Hematopoietic multipotent progenitor cell treated with erythropoietin and hydrocortisone succinate and interleukin-3 and kit ligand, for 8 days (in vitro differentiated cells): ENCODE measurements at regions not wholly inside any gene's neighbourhood (a gene's known extent, or its start where the extent isn't known, plus 50 kb on each side); places are given as distances from the start of the nearest gene placed in this dataset.
"Not testable (repeated sequence)": the region's sequence is repeated elsewhere in the genome, so short reads cannot be mapped to it uniquely, and the experiment has no call there.

Source experiments
- DNase-seq: peaks from one replicate; pipeline ENCODE4 v3.0.0-alpha.2; 2015

DNA sequence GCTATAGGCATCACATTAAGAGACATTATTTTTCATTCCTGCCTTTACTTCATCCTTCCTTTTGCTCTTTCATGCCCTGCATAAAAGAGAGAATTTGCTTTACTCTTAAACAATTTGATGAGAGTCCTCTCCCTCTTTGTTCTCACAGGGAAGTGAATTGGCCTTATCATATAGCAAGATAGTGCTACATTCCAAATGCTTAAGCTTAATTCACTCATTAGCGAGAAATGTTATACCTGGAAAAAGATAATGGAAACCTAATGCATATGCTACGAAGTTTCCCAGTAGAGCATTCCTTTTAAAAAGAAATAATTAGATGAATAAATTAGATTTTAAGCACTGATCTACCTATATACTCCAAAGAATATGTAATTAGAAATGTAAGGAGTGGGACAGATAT lies 798.8 kb downstream of the C12orf50 start:
- no peak for DNase-seq

DNA sequence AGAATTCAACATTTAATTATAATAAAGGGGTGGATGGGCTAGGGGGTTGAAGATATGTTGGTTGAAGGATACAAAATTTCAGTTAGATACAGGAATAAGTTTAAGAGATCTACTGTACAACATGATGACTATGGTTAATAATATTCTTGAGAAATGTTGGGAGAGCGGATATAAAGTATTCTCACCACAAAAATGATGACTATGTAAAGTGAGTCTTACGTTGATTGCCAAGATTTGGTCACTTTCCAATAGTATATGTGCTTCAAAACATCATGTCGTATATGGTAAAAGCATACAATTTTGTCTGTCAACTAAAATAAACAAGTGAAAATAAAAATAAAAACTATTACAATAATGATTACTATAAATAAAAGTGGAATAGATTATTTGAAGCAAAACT lies 802.0 kb downstream of the C12orf50 start:
- no peak for DNase-seq

DNA sequence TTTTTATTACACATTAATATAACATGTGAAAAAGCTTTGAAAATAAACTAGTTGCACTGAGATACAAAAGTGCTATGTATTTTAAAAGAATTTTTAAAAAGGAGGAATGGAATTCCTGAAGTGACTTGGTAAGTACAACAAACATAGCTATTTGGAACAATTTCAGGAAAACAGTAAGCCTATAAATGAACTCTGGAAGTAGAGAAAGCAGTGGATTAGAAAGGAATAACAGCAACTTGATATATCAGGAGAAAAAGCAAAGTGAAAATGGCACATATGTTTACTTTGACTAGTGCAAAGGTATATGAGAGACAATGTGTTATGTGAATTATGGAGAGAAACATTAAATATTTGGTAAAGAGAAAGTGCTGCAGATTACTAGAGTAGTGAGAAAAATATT lies 811.7 kb downstream of the C12orf50 start:
- DNase-seq, result no peak

DNA sequence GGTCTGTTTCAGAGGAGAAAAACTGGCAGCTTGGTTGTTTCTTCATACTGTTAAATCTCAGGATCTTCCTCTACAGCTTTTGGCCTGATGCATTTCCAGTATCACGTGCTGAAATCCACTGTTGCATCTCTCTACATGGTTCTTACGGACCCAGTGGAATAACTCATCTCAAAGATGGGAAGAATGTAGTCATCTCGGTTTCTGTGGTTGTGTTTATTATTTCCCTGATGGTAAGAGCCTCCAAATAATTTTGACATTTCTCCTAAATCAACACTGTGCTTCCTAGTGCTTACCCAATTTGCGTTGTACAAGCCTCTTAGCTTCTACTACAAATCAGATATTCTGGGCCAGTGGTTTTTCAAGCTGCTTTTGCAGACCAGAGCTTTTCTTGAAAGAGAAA lies 812.8 kb downstream of the C12orf50 start:
- DNase-seq, result no peak

DNA sequence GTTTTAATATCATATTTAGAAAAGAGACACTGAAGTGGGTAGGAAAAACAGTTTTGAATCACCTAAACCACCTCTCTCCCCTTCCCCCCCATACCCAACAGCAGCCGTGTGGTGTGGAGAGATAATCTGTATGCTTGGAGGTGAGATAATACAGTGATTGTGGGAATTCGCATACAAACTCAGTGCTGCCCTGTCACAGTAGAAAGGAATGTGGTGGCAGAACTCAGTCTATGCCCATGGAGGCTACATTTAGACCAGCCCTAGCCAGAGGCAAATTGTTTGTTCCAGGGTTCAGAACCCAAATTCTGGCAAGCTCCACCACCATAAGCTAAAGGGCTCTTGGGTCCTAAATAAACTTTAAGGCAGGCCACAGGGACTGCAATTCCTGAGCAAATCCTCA lies 827.0 kb downstream of the C12orf50 start:
- no peak for DNase-seq

DNA sequence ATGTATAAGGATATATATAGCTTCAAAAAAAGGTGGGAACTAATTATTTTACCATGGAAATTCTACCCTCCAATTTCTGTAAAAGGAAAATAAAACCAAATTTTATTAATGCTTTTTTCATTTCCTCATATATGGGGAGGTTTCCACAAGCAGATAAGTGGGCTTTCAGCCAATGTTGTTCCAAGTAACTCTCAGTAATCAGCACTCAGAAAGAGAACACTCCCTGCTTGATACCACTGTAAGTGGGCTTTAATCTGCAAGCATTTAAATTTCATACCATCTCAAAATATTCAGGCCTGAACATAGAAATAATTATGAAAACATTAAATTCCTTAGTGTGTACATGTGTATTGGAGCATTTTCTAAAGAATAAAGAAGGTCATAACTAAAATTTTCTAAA lies 827.6 kb downstream of the C12orf50 start:
- DNase-seq, result no peak

DNA sequence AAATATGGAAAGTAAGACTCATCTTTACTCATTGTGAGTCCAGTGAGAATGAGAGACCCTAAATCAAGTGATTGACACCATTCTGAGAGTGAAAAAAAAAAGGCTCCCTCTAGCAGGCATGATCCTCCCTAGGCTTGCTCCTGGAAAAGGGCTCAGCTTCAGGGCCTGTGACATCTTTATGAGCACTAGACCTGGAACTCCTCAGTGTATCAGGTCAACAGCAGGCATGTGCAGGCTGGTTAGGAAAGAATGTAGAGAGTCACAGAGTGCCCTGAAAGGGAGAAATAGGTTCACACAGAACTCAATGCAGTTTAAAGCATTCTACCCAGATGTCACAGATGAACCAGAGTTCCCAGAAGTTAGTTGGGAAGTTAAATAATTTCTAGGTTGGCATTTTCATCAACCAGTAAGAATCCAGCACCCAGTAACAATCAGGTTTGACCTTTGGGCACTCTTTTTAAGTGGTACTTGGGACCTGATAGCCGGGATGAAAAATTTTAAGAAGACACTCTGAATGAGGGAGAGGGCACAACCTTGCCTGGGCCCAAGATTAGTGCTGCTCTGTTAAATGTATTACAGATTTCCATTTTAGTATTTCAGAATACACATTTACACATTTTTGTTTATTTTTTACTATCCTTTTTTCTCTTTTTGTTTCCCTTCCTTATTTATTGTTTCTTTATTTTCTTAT lies 828.8 kb downstream of the C12orf50 start:
- no peak for DNase-seq

DNA sequence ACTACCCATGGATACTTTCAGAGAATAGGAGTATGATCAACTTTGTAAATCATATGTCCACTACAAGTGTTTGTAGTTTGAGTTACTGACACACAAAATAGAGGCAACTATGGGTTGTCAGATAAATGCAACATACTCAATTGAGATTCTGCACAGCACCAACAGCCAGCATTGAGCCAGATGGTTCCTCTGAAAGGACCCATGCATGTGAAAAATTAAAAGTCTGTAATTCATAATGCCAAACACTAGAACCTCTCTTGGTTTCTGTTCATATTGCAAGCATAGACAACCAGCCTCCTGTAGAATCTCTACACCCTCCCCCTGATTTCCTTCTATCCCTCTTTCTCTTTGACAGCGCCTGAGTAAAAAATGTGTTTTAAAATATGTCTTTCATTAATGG lies 831.0 kb downstream of the C12orf50 start:
- DNase-seq, result no peak

DNA sequence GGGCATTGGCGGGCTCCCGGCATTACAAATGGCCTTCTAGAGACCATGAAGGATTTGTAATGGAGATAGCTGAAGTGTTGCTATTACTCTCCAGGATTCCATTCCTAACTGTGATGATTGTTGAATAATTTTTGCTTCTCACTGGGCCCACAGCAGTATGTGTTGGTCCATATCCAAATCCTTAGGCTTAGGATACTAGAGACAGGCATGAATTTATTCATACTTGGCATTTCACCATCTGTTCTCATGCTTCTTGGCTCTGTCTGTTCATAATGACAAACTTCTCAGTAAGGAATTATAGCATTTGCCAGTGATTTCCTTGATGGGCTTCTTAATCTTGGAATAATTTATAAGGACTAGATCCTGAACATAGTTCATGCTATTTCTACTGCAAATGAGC lies 832.9 kb downstream of the C12orf50 start:
- no peak for DNase-seq

DNA sequence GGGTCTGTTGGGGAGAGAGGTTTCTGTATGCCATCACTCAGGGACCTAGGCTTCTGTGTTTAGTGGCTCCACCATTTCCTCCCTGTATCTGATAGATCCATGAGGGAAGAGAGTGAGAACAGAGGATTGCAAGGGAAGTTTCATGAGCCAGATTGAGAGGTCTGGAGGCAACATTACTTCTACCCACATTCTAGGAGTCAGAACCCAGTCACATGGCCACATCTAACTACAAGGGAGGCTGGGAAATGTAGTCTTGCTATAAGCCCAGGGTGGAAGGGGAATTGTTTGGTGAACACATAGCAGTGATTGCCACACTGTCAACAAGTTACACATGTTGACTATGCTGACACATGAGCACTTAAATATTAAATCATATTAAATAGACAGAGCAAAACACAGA lies 834.8 kb downstream of the C12orf50 start:
- not testable (repeated sequence) for DNase-seq

DNA sequence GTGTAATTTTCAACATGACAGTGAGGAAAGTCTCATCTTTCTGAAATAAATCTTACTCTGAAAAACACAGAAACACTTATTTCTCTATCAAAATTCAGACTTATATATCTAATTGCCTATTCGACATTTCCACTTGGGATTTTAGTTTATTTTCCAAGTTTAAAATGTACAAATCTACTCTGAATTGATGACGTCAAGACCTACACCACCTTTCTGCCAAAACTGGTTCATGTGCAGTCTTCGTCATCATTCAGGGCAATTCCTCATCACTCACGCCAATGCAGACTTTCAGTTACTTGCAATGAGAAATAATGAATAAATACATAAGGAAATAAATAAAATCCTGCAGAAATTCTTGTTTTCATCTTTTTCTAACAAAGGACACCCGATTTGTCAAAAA lies 843.8 kb downstream of the C12orf50 start:
- DNase-seq, result no peak

DNA sequence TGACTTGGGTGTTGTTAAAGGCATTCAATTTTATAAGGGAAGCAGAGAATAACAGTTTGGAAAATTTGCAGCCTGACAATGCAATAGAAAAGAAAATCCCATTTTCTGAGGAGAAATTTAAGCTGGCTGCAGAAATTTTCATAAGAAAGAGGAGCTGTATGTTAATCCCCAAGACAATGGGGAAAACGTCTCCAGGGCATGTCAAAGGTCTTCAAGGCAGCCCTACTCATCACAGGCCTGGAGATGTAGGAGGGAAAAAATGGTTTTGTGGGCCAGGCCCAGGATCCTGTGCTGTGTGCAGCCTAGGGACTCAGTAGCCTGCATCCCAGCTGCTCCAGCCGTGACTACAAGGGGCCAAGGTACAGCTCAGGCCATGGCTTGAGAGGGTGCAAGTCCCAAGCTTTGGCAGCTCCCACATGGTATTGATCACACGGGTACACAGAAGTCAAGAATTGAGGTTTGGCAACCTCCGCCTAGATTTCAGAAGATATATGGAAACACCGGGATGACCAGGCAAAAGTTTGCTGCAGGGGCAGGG lies 846.4 kb downstream of the C12orf50 start:
- no peak for DNase-seq

DNA sequence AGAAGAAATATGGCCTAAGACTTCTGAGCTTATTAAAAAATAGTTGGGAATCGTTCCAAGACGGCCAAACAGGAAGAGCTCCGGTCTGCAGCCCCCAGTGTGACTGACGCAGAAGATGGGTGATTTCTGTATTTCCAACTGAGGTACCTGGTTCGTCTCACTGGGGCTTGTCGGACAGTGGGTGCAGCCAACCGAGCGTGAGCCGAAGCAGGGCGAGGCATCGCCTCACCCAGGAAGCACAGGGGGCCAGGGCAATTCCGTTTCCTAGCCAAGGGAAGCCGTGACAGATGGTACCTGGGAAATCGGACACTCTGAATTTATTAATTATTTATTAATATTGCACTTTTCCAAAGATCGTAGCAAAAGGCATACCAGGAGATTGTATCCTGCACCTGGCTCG lies 857.8 kb downstream of the C12orf50 start:
- DNase-seq, result no peak

DNA sequence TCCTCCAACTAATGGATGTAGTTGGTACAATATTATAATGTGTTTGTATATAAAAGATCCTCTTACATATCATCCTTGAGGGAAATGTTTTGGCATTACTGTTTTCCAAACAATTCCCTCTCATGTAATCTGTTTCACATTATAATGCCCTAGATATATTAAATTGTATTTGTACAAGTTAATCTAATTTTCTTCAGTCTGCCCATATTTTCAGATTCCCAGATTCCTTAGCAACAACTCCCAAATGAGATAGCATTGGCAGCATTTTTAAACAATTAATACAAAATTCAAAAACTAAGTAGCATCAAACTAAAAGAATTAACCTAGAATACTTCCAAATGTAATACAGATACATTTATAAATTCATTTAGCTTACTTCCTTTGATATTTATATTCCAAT lies 860.2 kb downstream of the C12orf50 start:
- no peak for DNase-seq

DNA sequence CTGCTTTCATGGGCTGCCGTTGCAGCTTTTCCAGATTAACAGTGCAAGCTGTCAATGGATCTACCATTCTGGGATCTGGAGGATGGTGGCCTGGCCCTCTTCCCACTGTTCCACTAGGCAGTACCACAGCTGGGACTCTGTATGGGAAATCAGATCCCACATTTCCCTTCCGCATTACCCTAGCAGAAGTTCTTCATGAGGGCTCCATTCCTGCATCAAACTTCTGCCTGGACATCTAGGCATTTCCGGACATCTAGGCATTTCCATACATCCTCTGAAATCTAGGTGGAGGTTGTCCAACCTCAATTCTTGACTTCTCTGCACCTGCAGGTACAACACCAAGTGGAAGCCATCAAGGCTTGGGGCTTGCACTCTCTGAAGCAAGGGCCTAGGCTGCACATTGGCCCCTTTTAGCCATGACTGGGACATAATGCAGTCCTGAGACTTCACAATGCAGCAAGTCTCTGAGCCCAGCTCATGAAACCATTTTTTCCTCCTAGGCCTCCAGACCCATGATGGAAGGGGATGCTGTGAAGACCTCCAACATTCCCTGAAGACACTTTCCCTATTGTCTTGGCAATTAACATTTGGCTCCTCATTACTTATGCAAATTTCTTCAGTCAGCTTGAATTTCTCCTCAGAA lies 863.3 kb downstream of the C12orf50 start:
- DNase-seq, result no peak

DNA sequence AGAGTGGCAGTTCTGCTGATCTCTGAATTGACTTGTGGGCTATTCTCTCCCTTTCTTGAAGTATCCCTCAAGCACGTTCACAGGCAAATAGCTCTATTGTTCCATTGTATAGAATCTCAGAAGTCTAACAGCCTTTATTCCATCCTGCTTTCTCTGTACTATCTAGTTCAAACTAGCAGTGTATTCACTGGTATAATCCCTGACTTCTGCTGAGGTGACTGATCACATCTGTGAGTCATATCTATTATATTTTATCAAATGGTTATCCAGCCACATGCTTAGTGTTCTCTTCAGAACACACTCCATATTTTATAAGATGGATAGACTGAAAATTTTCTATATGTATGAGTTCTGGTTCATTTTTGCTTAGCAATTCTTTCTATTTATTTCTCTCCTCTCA lies 866.1 kb downstream of the C12orf50 start:
- no peak for DNase-seq

DNA sequence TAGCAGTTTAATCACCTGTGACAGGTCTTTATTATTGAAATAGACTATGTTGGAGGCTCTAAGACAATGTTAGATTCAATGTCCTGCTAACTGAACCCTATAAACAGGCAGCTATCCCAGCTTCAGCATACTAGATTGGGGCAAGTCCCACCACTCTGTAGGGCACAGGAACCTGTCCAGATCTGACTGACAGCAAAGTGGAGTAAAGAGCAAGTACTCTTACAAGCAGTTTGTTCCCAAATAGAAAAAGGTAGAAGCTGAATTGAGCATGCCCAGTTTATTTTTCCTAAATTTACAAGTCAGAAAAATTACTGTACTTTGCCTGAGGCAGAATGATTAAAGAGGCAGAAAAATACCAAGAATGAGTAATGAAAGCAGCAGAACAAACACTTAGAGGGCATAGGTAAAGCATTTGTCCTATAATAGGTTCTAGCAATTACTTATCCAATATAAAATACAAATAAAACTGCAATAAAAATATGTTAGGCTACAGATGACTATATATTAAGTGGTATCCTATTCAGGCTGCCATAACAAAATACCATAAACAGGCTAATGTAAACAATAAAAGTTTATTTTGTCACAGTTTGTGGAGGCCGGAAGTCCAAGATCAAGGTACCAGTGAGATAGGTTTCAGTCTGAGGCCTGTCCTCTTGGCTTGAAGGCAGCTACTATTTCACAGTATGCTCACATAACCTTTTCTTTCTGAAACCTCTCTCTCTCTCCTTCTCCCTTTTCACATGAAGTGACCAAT lies 868.2 kb downstream of the C12orf50 start:
- no peak for DNase-seq

DNA sequence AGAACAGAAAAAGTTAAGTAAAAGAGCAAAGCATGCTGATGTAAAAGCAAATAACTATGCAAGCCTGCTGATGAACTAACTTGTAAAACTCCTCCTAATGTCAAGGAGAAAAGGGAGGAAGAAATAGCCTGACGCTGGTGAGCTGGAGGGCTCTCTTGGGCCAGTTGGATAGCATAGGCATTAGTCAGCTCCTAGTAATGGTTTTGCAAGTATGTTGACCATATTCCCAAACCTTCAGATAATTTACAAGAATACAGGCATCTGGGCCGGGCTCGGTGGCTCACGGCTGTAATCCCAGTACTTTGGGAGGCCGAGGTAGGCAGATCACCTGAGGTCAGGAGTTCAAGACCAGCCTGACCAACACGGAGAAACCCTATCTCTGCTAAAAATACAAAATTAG lies 871.4 kb downstream of the C12orf50 start:
- no peak for DNase-seq

DNA sequence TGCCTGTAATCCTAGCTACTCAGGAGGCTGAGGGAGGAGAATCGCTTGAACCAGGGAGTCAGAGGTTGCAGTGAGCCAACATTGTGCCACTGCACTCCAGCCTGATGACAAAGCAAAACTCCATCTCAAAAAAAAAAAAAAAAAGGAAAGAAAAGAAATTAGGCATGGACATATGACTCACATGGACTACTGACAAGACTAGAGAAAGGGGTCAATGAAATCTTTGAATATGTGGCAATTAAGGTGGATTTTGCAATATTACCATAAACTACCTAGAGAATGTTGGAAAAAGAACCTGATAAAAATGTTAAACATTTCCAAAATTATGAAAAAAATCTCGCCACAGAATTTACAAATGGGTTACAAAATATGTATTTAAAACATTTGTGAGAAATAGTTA lies 873.6 kb downstream of the C12orf50 start:
- no peak for DNase-seq

DNA sequence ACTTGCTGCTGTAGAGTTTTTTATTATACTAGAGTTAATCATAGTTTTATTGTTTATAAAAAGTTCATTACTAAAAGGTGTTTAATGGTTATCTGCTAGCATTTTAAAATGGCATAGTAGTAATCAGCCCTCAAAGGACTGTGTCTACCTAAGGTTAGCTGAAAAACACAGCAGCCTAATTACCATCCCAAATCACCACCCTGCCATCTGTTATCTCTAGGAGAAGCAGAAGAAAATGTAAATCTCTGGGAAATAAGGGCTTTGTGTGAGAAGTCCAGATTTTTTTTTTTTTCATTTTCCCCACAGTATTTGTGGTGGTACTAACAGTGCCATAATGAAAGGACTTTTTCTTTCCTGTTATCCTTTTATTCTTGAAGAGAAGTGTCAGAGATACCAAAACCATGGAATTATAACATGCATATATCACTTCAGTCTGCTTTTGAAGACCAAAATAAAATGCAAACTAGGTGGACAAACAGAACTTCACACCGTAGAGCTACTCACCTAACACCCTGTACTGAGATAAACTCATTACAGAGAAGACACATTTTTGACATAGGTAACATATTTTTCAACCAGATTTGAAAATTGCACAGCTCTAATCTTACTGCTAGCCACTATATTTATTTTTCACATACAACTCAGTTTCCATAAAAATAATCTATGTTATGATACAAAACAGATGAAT lies 876.2 kb downstream of the C12orf50 start:
- DNase-seq, result no peak

DNA sequence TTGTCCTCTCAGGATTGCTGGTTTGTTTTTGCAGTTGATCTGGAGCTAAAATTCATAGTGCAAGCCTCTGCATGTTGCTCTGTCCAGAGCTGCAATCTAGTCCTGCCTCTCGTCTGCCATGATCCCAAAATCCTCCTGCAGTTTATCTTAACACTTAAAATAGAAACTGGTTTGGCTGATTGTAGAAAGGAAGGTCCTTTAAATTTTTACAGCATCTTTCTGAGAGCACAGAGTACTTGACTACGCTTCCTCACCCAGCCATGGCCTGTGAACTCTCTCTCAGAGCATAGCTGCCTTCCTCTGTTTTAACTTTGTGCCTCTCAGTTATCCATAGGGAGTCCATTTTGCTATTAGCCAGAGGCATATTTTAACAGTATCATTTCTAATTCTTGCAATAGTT lies 877.1 kb downstream of the C12orf50 start:
- DNase-seq, result no peak

DNA sequence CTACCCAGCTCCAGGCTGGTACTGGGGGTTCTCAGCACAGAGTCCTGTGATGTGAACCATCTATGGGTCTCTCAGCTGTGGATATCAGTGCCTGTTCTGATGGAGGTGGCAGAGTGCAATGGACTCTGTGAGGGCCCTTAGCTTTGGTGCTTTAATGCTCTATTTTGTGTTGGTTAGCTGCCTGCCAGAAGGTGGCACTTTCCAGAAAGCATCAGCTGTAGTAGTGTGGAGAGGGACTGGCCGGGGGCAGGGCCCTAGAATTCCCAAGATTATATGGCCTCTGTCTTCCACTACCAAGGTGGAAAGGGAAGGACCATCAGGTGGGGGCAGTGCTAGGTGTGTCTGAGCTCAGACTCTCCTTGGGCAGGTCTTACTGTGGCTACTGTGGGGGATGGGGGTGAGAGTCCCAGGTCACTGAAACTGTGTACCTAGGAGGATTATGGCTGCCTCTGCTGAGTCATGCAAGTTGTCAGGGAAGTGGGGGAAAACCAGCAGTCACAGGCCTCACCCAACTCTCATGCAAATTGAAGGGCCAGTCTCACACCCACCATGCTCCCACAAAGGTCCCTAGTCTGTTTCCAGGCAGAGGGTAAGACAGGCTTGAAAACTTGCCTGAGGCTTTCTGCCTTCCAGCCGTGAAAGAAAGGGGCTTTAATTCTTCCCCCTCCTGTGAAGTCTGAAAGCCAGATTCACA lies 878.1 kb downstream of the C12orf50 start:
- no peak for DNase-seq

DNA sequence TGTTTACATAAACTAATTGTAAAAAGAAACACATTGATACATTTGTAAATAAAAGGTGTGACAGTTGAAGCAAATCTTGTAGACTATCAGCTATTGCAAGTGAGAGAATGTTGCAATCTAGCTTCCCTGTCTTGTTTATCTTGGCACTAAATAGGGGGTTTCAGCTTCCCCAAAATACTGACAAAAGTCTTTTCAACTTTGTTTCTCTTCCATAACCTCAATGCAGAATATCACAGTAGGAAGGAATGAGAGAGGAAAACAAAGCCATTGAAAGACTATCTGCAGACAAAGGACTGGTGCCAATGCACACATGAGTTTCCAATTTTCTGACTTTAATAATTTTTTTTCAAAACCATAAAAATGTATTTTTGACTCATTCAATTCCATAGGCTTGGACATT lies 886.2 kb upstream of the MGAT4C start:
- no peak for DNase-seq
